HG03135 (cell line): ENCODE measurements at regions not wholly inside any gene's neighbourhood (a gene's known extent, or its start where the extent isn't known, plus 50 kb on each side); places are given as distances from the start of the nearest gene placed in this dataset.

Experiments used
- ATAC-seq: cut with Tn5 transposase; IDR thresholded peaks from one replicate; pipeline ENCODE4 v1.9.1; 2021; ENCODE audit warnings: mild to moderate bottlenecking, moderate library complexity; ENCODE audit not compliant: unreplicated experiment

GRCh38 chr6:96460052-96460700 is 61.4 kb upstream of the UFL1 start:
- ATAC-seq, result no peak

- no peak for ATAC-seq
Measured at GRCh38 chr6:96465321-96465903, 56.2 kb upstream of the UFL1 start.

- peak; percentile 81 for ATAC-seq
Measured at GRCh38 chr6:96466147-96466863, 55.3 kb upstream of the UFL1 start.

- no peak for ATAC-seq
Measured at GRCh38 chr6:96467814-96468213, 53.8 kb upstream of the UFL1 start.

GRCh38 chr6:96468281-96468680 is 53.3 kb upstream of the UFL1 start:
- ATAC-seq, result no peak

GRCh38 chr6:96468681-96469224 is 52.9 kb upstream of the UFL1 start:
- no peak for ATAC-seq

- ATAC-seq, result no peak
Measured at GRCh38 chr6:96469312-96469711, 52.3 kb upstream of the UFL1 start.

- ATAC-seq, result no peak
Measured at GRCh38 chr6:96470296-96470695, 51.3 kb upstream of the UFL1 start.
